BJ (cell line): ENCODE measurements at regions not wholly inside any gene's neighbourhood (a gene's known extent, or its start where the extent isn't known, plus 50 kb on each side); places are given as distances from the start of the nearest gene placed in this dataset.

Experiments used
- CTCF ChIA-PET: fragments of 350-600 bp; formaldehyde crosslinking; extraction: SDS; loops from one replicate; lab custom pipeline; 2021; ENCODE audit warnings: antibody characterized with exemption, inconsistent platforms; lab: Yijun Ruan, JAX
- POLR2A ChIA-PET: fragments of 300-600 bp; sonication (Branson Sonifier 250); formaldehyde crosslinking; extraction: SDS; loops from one replicate; lab custom pipeline; 2021; ENCODE audit warnings: antibody characterized with exemption; lab: Charles Lee
- DNase-seq: peaks from one replicate; pipeline ENCODE4 v3.0.0-alpha.2; 2011; ENCODE audit warnings: low read depth
- H3K27me3 ChIP-seq: 2 replicates; pipeline ENCODE4 v1.6.0; 2011; ENCODE audit warnings: low read length; ENCODE audit not compliant: control insufficient read depth, insufficient read depth
- H3K36me3 ChIP-seq: 2 replicates; pipeline ENCODE4 v1.5.1; 2011; ENCODE audit warnings: low read length; ENCODE audit not compliant: control insufficient read depth, insufficient read depth
- H3K4me3 ChIP-seq: 2 replicates; pipeline ENCODE4 v1.5.1; 2011; ENCODE audit warnings: low read depth, mild to moderate bottlenecking, control low read depth, low read length
- TF ChIP-seq, protein P1 (sequence below): IDR thresholded peaks from 2 replicates; pipeline ENCODE4 v1.5.1; 2011; ENCODE audit warnings: low read depth, mild to moderate bottlenecking, control low read depth, inconsistent platforms, low read length, moderate library complexity; ENCODE audit not compliant: insufficient read depth

DNA sequence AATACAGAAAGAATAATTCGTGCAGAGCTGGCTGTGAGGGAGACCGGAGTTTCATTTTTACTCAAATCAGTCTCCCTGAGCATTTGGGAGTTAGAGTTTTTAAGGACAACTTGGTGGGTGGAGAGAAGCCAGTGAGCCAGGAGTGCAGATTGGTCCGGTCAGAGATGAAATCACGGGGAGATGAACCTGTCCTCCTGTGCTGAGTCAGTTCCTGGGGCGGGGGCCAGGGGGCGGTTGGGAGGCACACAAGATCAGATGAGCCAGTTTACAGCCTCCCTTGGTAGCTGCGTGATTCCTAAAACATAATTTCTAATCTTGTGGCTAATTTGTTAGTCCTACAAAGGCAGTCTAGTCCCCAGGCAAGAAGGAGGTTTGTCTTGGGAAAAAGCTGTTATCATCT lies 1267.9 kb downstream of the AMY1C start:
- ChIA-PET CTCF (no interaction called here), POLR2A (no interaction called here)
- TF ChIP-seq, protein P1, sequence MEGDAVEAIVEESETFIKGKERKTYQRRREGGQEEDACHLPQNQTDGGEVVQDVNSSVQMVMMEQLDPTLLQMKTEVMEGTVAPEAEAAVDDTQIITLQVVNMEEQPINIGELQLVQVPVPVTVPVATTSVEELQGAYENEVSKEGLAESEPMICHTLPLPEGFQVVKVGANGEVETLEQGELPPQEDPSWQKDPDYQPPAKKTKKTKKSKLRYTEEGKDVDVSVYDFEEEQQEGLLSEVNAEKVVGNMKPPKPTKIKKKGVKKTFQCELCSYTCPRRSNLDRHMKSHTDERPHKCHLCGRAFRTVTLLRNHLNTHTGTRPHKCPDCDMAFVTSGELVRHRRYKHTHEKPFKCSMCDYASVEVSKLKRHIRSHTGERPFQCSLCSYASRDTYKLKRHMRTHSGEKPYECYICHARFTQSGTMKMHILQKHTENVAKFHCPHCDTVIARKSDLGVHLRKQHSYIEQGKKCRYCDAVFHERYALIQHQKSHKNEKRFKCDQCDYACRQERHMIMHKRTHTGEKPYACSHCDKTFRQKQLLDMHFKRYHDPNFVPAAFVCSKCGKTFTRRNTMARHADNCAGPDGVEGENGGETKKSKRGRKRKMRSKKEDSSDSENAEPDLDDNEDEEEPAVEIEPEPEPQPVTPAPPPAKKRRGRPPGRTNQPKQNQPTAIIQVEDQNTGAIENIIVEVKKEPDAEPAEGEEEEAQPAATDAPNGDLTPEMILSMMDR = no peak
- DNase-seq = no peak
- no peaks in the 10 kb centered on the region for H3K27me3 ChIP-seq
- H3K4me3 ChIP-seq = no peak overlapping the region
- H3K36me3 ChIP-seq = no peaks in the 10 kb centered on the region

DNA sequence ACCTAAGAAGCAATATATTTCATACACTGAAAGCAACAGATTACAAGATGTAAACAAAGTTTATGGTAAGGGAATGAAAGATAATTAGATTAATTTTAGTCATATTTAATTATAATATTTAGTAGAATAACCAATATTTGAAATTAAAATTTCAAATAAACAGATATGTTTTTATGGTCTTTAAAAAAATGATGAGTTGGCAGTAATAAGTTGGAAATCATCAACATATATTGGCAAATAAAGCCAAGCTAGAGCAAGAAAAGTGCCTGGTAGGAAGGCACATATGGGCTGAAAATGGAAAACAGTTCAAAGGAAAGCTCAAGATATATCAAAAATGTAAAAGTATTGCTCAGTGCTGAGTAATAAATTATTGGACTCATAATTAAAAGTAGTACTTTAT lies 1274.0 kb downstream of the AMY1C start:
- TF ChIP-seq, protein P1 = no peak
- no peaks in the 10 kb centered on the region for H3K27me3 ChIP-seq
- DNase-seq = no peak
- CTCF ChIA-PET = no interaction called here
- POLR2A ChIA-PET = no interaction called here
- no peaks in the 10 kb centered on the region for H3K36me3 ChIP-seq
- no peak overlapping the region for H3K4me3 ChIP-seq

DNA sequence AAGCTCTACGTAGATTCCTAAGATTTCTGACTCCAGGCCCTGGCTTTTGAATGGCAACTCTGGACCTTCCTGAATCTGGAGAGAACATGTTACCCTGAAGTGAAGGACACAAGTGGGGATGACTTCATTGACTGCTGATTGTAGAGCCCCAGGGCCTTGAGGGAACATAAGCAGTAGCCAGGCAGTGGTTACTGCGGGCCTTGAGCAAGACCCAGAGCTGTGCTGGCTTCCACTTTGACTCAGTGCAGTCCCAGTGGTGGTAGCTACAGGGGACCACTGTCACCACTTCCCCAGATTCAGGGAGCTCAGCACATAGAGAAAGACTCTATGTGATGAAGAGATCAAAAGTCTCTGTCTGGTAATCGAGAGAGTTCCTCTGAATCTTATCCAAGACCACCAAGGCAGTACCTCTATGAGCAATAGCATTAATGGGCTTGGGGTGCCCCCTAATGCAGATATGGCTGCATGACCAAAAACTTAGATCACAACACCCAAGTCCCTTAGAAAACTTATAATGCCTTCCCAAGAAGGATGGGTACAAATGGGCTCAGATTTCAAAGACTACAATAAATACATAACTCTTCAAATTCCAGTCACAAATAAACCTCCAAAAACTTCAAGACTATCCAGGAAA lies 1278.3 kb downstream of the AMY1C start:
- Histone ChIP-seq H3K4me3 (no peak overlapping the region), H3K27me3 (no peaks in the 10 kb centered on the region), H3K36me3 (no peaks in the 10 kb centered on the region)
- TF ChIP-seq, protein P1 = no peak
- ChIA-PET CTCF (no interaction called here), POLR2A (no interaction called here)
- no peak for DNase-seq

DNA sequence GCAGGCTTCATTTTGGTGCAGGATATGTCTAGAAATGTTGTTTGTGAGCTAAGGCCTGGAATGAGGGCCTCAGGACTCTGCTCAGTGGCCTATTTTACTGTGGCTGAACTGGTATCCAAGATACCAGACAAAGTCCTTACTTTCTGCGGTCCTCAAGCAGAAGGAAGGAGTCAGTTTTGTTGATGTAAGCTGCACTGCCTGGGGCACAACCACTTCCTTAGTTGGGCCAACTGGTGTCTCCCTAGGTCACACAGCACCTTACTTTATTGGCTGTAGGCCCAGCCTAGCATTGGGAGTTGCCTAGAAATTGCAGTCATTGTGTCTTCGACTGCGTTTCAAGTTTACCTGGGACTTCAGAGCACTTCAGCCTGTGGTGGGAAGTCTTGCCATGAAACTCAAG lies 1322.7 kb downstream of the AMY1C start:
- DNase-seq = no peak
- TF ChIP-seq, protein P1 = no peak
- CTCF ChIA-PET = no interaction called here
- Histone ChIP-seq H3K27me3 (no peaks in the 10 kb centered on the region), H3K4me3 (no peak overlapping the region), H3K36me3 (no peaks in the 10 kb centered on the region)
- POLR2A ChIA-PET = no interaction called here

DNA sequence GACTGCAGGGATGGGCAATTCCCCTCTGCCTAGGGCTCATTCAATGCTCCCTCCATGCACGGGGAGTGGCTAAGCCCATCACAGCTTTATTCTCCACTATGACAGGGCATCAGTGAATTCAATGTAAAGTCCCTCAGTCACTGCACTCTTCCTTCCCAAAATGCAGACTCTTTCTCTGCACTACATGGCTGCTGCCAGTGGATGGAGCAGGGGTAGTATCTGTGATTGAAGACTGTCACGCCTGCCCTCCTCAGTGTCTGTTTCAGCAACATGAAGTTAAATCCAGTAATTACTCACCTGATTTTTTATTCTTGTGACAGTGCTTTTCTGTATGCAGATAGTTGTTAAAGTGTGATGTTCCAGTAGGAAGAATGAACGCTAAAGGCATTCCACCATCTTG lies 1323.2 kb downstream of the AMY1C start:
- POLR2A ChIA-PET = no interaction called here
- CTCF ChIA-PET = no interaction called here
- no peak overlapping the region for H3K4me3 ChIP-seq
- TF ChIP-seq, protein P1 = no peak
- H3K27me3 ChIP-seq = no peaks in the 10 kb centered on the region
- no peak for DNase-seq
- H3K36me3 ChIP-seq = no peaks in the 10 kb centered on the region
